ENCODE measurements at regions not wholly inside any gene's neighbourhood (a gene's known extent, or its start where the extent isn't known, plus 50 kb on each side); places are given as distances from the start of the nearest gene placed in this dataset.

- WGBS (ENCODE audit: extremely low coverage, insufficient coverage, low lambda C conversion rate), result no CpG with 5 or more reads among the region's 20 CpGs
- H3K4me1 ChIP-seq (ENCODE audit: control insufficient read depth, low read depth, low read length), result no peaks in the 10 kb centered on the region
- H3K27ac ChIP-seq (ENCODE audit: low read depth, low read length), result no peak overlapping the region
- H3K23ac ChIP-seq (ENCODE audit: low read length), result no peak overlapping the region
- H3K4me3 ChIP-seq (ENCODE audit: low read length), result no peak overlapping the region
- no peak overlapping the region for H3K56ac ChIP-seq (ENCODE audit: low read length)
- no peak overlapping the region for H3K4me2 ChIP-seq (ENCODE audit: low read length)
- H4K8ac ChIP-seq (ENCODE audit: low read depth, low read length), result no peak overlapping the region
- H3K79me2 ChIP-seq (ENCODE audit: control insufficient read depth, insufficient read depth, low read length), result no peaks in the 10 kb centered on the region
- H2BK15ac ChIP-seq (replicated peaks; ENCODE audit: low read depth), result no peak overlapping the region
- H3K79me1 ChIP-seq (ENCODE audit: low read length), result no peaks in the 10 kb centered on the region
- H3K36me3 ChIP-seq (ENCODE audit: control insufficient read depth, insufficient read depth, low read length), result no peaks in the 10 kb centered on the region
- H3K9ac ChIP-seq (ENCODE audit: low read length), result no peak overlapping the region
- H3K18ac ChIP-seq (ENCODE audit: low read length), result no peak overlapping the region
- H4K5ac ChIP-seq (ENCODE audit: low read length), result no peak overlapping the region
- no peak overlapping the region for H2BK5ac ChIP-seq (ENCODE audit: low read length)
- H3K4ac ChIP-seq (ENCODE audit: low read depth, low read length), result no peak overlapping the region
- DNase-seq, result no peak
- no peaks in the 10 kb centered on the region for H3K27me3 ChIP-seq (ENCODE audit: insufficient read depth, low read length, poor library complexity)
- no peak overlapping the region for H2BK120ac ChIP-seq (ENCODE audit: low read depth, low read length)
- H2AK5ac ChIP-seq (ENCODE audit: low read length), result no peak overlapping the region
Observed at GRCh38 chr9:135275571-135276289, 188.3 kb downstream of the OLFM1 start.

- Histone ChIP-seq H3K79me2 (ENCODE audit: control insufficient read depth, insufficient read depth, low read length) (no peaks in the 10 kb centered on the region), H3K4me1 (ENCODE audit: control insufficient read depth, low read depth, low read length) (no peaks in the 10 kb centered on the region), H2BK15ac (replicated peaks; ENCODE audit: low read depth) (no peak overlapping the region), H3K23ac (ENCODE audit: low read length) (no peak overlapping the region), H3K56ac (ENCODE audit: low read length) (no peak overlapping the region), H3K79me1 (ENCODE audit: low read length) (no peaks in the 10 kb centered on the region), H4K8ac (ENCODE audit: low read depth, low read length) (no peak overlapping the region), H3K4me3 (ENCODE audit: low read length) (no peak overlapping the region), H3K27ac (ENCODE audit: low read depth, low read length) (no peak overlapping the region), H2AK5ac (ENCODE audit: low read length) (no peak overlapping the region), H3K36me3 (ENCODE audit: control insufficient read depth, insufficient read depth, low read length) (no peaks in the 10 kb centered on the region), H3K4me2 (ENCODE audit: low read length) (no peak overlapping the region), H3K4ac (ENCODE audit: low read depth, low read length) (no peak overlapping the region), H3K9ac (ENCODE audit: low read length) (no peak overlapping the region), H2BK5ac (ENCODE audit: low read length) (no peak overlapping the region), H4K5ac (ENCODE audit: low read length) (no peak overlapping the region), H3K27me3 (ENCODE audit: insufficient read depth, low read length, poor library complexity) (no peaks in the 10 kb centered on the region), H2BK120ac (ENCODE audit: low read depth, low read length) (no peak overlapping the region), H3K18ac (ENCODE audit: low read length) (no peak overlapping the region)
- DNase-seq, result no peak
- no CpG with 5 or more reads among the region's 30 CpGs for WGBS (ENCODE audit: extremely low coverage, insufficient coverage, low lambda C conversion rate)
Observed at GRCh38 chr9:135277219-135278201, 190.0 kb downstream of the OLFM1 start.

GRCh38 chr9:135278586-135278985 is 191.1 kb downstream of the OLFM1 start:
- no peak overlapping the region for H2BK5ac ChIP-seq (ENCODE audit: low read length)
- no peak overlapping the region for H3K9ac ChIP-seq (ENCODE audit: low read length)
- H3K79me1 ChIP-seq (ENCODE audit: low read length), result no peaks in the 10 kb centered on the region
- H2AK5ac ChIP-seq (ENCODE audit: low read length), result no peak overlapping the region
- no peak overlapping the region for H3K23ac ChIP-seq (ENCODE audit: low read length)
- no peak overlapping the region for H4K8ac ChIP-seq (ENCODE audit: low read depth, low read length)
- H3K4me3 ChIP-seq (ENCODE audit: low read length), result no peak overlapping the region
- H3K4ac ChIP-seq (ENCODE audit: low read depth, low read length), result no peak overlapping the region
- no peak overlapping the region for H3K56ac ChIP-seq (ENCODE audit: low read length)
- no peak overlapping the region for H2BK15ac ChIP-seq (replicated peaks; ENCODE audit: low read depth)
- H3K18ac ChIP-seq (ENCODE audit: low read length), result no peak overlapping the region
- no peaks in the 10 kb centered on the region for H3K36me3 ChIP-seq (ENCODE audit: control insufficient read depth, insufficient read depth, low read length)
- H3K79me2 ChIP-seq (ENCODE audit: control insufficient read depth, insufficient read depth, low read length), result no peaks in the 10 kb centered on the region
- no peak overlapping the region for H3K4me2 ChIP-seq (ENCODE audit: low read length)
- H3K27me3 ChIP-seq (ENCODE audit: insufficient read depth, low read length, poor library complexity), result no peaks in the 10 kb centered on the region
- no CpG with 5 or more reads among the region's 15 CpGs for WGBS (ENCODE audit: extremely low coverage, insufficient coverage, low lambda C conversion rate)
- H2BK120ac ChIP-seq (ENCODE audit: low read depth, low read length), result no peak overlapping the region
- no peak for DNase-seq
- no peak overlapping the region for H3K27ac ChIP-seq (ENCODE audit: low read depth, low read length)
- H4K5ac ChIP-seq (ENCODE audit: low read length), result no peak overlapping the region
- no peaks in the 10 kb centered on the region for H3K4me1 ChIP-seq (ENCODE audit: control insufficient read depth, low read depth, low read length)

GRCh38 chr9:135279385-135279784 is 191.9 kb downstream of the OLFM1 start:
- H3K4ac ChIP-seq (ENCODE audit: low read depth, low read length), result no peak overlapping the region
- H2BK15ac ChIP-seq (replicated peaks; ENCODE audit: low read depth), result no peak overlapping the region
- H3K4me1 ChIP-seq (ENCODE audit: control insufficient read depth, low read depth, low read length), result no peaks in the 10 kb centered on the region
- H3K36me3 ChIP-seq (ENCODE audit: control insufficient read depth, insufficient read depth, low read length), result no peaks in the 10 kb centered on the region
- no peak overlapping the region for H2BK120ac ChIP-seq (ENCODE audit: low read depth, low read length)
- H3K79me2 ChIP-seq (ENCODE audit: control insufficient read depth, insufficient read depth, low read length), result no peaks in the 10 kb centered on the region
- no peak overlapping the region for H3K27ac ChIP-seq (ENCODE audit: low read depth, low read length)
- no peak overlapping the region for H3K9ac ChIP-seq (ENCODE audit: low read length)
- H2BK5ac ChIP-seq (ENCODE audit: low read length), result no peak overlapping the region
- H3K56ac ChIP-seq (ENCODE audit: low read length), result no peak overlapping the region
- no peaks in the 10 kb centered on the region for H3K27me3 ChIP-seq (ENCODE audit: insufficient read depth, low read length, poor library complexity)
- H3K23ac ChIP-seq (ENCODE audit: low read length), result no peak overlapping the region
- WGBS (ENCODE audit: extremely low coverage, insufficient coverage, low lambda C conversion rate), result no CpG with 5 or more reads among the region's 12 CpGs
- H3K18ac ChIP-seq (ENCODE audit: low read length), result no peak overlapping the region
- H4K8ac ChIP-seq (ENCODE audit: low read depth, low read length), result no peak overlapping the region
- no peak overlapping the region for H4K5ac ChIP-seq (ENCODE audit: low read length)
- DNase-seq, result no peak
- H3K79me1 ChIP-seq (ENCODE audit: low read length), result no peaks in the 10 kb centered on the region
- no peak overlapping the region for H2AK5ac ChIP-seq (ENCODE audit: low read length)
- H3K4me2 ChIP-seq (ENCODE audit: low read length), result no peak overlapping the region
- no peak overlapping the region for H3K4me3 ChIP-seq (ENCODE audit: low read length)

- Histone ChIP-seq H3K79me2 (ENCODE audit: control insufficient read depth, insufficient read depth, low read length) (no peaks in the 10 kb centered on the region), H3K36me3 (ENCODE audit: control insufficient read depth, insufficient read depth, low read length) (no peaks in the 10 kb centered on the region), H3K4me1 (ENCODE audit: control insufficient read depth, low read depth, low read length) (no peaks in the 10 kb centered on the region), H3K4ac (ENCODE audit: low read depth, low read length) (no peak overlapping the region), H4K5ac (ENCODE audit: low read length) (no peak overlapping the region), H3K79me1 (ENCODE audit: low read length) (no peaks in the 10 kb centered on the region), H3K56ac (ENCODE audit: low read length) (no peak overlapping the region), H2BK5ac (ENCODE audit: low read length) (no peak overlapping the region), H2BK15ac (replicated peaks; ENCODE audit: low read depth) (no peak overlapping the region), H3K23ac (ENCODE audit: low read length) (no peak overlapping the region), H2BK120ac (ENCODE audit: low read depth, low read length) (no peak overlapping the region), H2AK5ac (ENCODE audit: low read length) (no peak overlapping the region), H3K27ac (ENCODE audit: low read depth, low read length) (no peak overlapping the region), H3K27me3 (ENCODE audit: insufficient read depth, low read length, poor library complexity) (no peaks in the 10 kb centered on the region), H3K4me3 (ENCODE audit: low read length) (no peak overlapping the region), H3K4me2 (ENCODE audit: low read length) (no peak overlapping the region), H3K18ac (ENCODE audit: low read length) (no peak overlapping the region), H4K8ac (ENCODE audit: low read depth, low read length) (no peak overlapping the region), H3K9ac (ENCODE audit: low read length) (no peak overlapping the region)
- no CpG with 5 or more reads among the region's 23 CpGs for WGBS (ENCODE audit: extremely low coverage, insufficient coverage, low lambda C conversion rate)
- no peak for DNase-seq
Observed at GRCh38 chr9:135279834-135280393, 192.4 kb downstream of the OLFM1 start.
